GM18520 (cell line): ENCODE measurements at regions not wholly inside any gene's neighbourhood (a gene's known extent, or its start where the extent isn't known, plus 50 kb on each side); places are given as distances from the start of the nearest gene placed in this dataset.
"Not testable (repeated sequence)": the region's sequence is repeated elsewhere in the genome, so short reads cannot be mapped to it uniquely, and the experiment has no call there.

Source experiments
- ATAC-seq: cut with Tn5 transposase; IDR thresholded peaks from one replicate; pipeline ENCODE4 v1.9.1; 2021; ENCODE audit not compliant: unreplicated experiment

DNA sequence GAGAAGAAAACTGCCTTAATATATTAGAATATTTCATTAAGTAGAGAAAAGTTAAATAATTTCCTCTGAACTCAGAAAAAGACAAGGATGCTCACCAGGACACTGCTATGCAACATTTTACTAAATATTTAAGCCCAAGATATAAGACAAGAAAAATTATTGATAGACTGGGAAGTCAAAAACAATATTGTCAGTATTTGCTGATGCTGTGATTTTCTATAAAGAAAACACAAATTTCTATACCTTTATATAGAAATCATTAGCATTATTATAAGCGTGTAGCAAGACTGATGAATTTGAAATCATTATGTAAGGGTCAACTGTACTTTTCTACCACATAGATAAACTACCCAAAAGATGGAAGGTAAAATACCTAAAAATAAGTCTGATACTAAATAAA is 451.0 kb downstream of the RNF144A start:
- no peak for ATAC-seq

DNA sequence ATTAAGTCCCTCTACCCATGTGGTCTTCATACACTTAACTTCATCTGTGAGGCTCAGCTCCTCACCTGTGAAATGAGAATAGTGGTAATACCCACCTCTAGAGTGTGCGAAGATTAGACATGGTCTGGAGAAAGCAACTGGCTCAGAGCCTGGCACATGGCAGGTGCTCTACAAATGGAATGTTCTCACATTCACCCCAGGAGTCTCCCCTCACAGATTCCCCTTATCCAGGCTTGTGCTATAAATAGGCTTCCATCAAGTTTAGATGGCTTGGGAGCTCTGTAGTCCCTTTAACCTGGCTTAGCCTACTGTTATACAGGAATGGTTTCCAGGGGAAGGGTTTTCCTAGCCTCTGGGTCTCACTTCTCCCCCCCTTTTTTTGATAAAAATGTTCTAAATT is 455.9 kb downstream of the RNF144A start:
- no peak for ATAC-seq

DNA sequence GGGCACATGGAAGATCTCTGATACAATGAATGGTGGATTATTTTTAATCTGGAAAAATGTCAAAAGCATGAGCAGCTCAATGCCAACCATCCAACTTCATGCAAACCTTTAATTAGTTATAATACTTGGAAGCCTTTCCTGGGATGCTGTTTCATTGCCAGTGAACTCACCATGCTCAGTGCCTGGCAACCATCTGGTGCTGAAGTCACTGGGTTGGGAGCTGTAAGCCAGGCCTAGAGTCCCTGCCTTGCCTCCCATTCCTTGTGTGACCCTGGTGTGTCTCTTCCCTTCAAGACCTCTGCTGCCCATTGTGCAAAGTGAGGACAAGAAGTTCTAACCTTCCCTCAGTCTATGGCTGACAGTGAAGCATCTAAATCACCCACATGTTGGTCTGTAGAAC is 458.7 kb downstream of the RNF144A start:
- ATAC-seq: no peak

DNA sequence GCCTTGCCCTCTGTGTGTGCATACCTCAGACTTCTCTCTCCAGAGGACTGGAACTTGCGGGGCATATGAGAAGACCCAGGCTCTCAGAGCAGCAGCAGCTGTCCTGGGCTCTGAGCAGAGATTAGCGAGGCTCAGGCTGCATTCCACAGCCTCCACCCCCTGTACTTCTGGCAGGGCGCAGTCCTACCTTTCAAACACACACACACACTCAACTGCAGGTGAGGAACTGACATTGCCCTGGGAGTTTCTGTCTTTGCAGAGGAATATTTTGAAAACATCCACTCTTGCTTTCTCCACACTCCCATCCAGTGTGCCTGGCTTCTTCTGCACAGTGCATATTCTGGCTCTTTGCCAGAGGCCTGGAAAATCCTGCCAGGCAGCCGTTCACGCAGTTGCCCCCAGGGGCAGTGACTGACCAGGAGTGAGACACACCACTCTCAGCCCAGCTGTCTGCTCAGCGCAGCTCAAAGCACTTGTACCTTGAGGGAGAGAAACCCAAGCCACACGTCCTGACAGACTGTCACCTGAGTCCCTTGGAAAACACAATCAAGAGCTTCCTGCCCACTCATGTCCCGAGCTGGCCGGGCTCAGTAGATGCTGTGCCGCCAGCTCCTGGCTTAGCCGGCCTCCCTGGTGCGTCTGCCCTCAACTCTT is 460.8 kb downstream of the RNF144A start:
- no peak for ATAC-seq

DNA sequence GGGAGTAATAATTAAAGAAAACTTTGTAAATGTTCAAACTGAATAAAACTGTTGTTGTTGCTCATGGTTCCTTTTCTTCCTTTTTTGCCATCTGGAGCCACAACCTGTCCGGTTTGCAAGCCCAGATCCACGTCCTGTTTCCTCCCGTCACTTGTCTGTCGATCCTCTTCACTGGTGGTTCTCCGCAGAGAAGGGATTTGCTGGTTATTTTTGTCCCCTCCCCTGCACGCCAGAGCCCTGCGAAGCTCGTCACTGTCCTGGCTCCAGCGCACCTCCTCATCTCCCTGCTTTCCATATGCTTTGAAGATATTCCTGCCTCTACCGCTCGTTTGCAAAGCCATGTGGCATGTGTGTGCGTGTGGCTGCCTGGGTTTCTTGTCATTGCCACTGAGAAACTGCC is 461.4 kb downstream of the RNF144A start:
- ATAC-seq: no peak

DNA sequence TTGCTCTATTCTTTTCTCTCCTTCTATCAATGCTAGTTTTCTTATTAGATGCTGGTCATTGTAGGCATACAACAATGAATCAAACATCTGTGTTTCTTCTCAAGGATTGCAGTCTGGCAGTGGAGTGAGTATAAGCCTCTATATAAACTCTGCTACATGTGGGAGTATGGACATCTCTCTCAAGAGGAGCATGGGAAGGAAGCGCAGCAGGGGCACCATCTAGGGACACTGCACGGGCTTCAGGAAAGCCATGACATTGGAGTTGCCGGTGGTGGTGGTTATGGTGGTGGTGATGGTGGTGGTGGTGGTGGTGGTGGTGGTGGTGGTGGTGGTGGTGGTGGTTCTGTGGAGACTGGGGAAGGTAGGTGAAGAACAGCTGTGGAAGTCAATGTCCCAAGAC is 462.6 kb downstream of the RNF144A start:
- ATAC-seq: no peak

DNA sequence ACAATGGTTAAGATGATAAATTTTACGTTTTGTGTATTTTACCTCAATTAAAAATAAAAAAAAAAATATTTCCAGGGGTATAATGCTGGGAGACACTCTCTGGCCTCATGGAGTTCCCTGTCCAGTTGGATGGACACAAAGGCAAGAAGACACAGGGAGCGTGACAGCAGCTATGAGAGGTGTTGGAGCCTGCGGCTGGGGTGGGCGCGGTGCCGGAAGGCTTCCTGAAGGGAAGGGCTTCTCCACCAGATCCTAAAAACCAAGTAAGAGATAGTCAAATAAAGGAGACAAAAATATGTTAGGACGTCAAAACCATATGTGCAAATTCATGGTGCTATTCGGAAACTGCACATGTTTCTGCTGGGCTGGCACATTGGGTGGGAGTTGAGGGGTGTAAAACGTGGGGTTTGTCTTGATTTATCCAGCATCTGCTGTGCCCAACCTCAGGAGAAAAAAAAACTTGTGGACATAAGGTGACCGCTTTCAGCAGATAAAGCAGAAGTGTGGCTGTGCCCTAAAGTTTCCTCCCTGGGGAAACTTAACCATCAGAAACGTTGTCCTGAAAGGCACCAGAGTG is 467.6 kb downstream of the RNF144A start:
- ATAC-seq: no peak

DNA sequence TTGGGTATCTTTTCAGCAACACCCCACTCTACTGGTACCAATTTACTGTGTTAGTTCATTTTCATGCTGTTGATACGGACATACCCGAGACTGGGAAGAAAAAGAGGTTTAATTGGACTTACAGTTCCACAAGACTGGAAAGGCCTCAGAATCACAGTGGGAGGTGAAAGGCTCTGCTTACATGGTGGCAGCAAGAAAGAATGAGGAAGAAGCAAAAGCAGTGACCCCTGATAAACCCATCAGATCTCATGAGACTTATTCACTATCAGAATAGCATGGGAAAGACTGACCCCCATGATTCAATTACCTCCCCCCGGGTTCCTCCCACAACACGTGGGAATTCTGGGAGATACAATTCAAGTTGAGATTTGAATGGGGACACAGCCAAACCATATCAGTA is 473.1 kb downstream of the RNF144A start:
- not testable (repeated sequence) for ATAC-seq

DNA sequence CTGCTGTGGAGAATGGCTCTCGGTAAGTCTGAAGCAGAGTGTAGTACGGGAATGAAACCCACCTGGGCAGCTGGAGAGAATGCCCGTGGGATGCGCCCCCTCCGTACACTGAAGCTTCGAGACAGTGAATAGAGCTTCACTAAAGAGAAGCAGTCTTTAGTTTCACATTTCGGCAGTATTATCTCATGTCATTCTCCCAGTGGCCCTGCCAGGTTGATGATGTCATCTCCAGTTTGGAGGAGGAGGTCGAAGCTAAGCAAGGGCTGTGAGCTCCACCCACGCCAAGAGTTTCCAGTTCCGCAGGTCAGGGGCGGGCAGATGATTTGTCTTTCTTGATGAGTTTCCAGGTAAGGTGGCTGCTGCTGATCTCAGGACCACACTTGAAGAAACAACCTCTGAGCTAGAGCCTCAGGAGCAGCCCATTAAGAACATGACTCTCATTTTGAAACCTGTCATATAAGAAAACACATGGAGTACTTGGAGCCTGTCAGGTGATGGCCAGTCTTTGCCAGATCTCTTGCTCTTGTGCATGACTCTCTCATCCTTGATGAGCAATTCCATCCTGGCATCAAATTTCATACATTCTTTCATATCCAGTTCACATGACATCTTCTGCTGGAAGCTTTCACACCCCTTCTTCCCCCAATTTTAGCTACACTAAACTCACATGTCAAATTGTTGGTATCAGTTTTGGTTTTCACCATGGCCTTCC is 475.0 kb downstream of the RNF144A start:
- ATAC-seq: no peak

DNA sequence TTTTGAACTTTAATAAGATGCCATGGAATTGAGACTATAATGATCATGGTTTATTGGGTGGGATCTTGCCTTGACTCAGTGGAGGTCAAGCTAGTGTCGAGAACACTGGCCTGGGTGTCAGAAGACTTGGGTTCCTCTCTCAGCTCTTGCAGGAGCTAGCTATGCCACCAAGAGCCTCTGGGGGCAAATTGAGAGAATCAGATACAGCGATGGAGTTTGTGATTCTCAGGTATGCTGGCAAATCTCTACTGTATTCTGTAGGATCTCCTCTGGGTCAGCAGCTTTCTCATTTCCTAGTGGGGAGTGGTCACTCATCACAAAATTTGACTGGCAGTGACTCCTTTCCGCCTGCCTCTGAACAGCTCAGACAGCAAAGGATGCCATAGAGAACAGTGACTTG is 477.0 kb downstream of the RNF144A start:
- no peak for ATAC-seq

DNA sequence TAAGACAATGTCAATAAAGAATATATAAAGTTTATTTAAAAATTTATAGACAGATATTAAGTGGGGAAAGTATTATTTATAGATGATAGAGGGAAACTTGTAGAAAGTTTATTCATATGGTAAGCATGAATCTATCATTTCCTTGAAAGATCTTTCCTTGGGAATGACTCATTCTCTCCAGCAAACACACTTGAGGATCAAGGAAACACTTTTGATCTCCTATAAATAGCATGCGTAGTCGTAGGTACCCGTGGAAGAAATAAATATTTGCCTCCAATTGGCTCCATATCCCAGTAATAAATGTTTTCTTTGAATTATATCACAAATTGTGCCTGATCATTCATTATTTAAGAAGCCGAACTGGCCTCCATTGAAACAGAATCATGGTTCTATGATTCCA is 483.4 kb downstream of the RNF144A start:
- no peak for ATAC-seq

DNA sequence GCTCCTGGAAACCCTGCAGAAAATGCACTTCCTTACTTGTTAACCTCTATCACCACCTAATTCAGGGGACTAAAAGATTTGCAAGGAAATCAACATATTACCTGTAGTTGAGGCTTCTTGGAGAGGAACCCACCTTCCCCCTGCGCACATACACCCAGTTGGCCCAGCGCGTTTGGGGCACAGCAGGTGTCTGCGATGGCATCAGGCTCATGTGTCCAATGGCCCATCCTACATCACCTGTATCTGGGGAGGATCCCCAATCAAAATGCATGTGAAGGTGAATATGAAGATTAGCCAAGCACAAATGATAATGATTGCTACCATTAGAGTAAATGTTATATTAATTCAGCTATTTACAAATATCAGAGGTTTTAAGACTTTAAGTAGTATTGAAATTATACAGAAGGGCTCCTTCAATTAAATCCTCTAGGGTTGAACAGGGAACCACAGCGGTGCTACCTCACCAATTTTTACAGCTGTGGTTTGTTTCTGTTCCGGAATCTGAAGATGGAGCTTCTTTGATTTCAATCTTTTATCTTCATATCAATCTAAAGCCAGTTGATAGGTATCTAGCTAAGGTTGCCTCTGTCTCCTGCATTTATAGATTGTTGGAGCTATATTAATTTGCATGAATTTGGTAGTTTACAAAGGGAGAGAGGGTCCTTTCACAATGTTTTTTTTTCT is 486.0 kb downstream of the RNF144A start:
- no peak for ATAC-seq

DNA sequence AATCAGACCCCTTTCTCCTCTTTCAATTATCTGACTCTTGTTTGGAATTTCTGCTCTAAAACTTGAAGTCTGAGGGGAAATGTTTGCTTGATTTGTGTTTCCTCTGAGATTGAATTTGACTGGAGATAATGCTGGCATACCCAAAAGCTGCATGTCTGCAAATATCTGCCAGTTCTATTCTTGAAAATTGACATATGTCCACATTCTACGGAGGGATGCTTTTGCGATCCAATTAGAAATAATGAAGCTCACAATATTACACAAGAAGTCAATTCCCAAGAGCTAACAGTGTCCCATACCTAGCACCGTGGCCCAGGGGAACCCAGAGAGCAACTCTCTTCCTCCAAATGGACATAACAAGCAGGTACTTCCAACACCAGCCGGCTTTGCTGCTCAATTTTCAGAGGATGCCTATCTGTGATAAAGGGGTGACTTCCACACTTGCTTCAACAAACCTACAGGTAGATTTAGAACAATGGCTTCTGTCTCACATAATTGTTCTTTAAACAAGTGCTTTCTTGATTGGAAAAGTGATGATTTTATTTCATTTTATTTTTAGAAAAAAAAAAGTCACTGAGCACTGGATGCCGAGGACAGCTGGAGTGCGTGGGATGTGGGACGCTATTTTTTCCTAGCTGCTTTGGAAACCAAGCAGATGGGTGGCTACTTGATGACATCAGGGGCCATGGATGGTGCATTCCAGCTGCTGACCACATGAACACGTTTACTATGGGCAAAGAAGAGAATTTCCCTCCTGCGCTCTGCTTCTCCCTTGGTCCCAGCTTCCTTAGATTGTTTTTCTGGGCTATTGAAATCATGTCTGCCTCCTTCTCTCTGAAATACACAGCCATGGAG is 488.9 kb downstream of the RNF144A start:
- ATAC-seq: no peak

DNA sequence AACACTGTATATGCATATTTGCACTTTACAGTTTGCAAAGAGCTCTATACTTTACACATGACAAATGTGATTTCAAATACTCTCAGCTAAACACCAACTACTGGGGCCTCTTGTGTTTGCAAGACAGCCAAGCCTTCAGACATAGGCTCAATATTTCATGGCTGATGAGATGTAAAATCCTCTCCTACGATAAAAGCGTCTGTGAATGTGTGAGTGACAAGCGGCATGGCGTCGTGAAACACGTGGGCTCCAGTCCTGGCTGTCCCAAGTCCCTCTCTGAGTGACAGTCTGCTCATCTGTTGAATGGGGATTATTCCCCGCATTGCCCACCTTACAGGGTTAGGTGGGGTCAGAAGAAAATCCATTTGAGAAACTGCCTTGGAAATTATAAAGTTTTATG is 489.8 kb downstream of the RNF144A start:
- ATAC-seq: no peak

DNA sequence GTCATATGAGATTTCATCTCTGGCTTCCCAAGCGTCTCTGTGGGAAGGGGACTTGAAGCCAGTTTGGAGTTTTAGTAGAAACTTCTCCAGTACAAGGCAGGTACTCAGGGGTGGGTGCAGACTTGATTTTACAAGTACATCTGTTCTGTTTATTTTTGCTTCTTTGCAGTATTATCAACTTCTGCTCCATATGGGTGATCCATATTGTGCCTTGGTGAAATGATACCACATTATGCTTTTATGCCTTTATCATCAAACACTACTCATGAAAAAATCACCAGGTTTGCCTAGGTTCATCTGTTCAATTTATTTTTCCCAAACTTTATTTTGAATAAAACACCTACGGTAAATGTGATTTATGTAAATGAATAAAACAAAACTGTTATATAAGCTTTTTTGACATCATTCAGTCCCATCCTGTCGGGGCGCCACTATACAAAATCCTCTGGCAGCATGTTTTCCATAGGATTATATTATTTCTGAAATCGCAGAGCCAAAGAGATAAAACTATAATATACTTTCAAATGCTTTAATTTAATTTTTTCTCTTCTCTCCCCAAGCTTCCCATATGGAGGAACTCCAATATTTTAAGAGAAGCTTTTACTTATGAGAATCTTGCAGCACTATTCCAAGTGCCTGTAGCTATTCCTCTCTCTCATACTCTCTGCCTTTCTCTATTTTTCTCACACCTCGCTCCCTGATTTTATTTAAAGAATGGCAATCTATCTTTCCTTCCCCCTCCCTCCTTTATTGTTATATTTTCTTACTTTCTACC is 490.9 kb downstream of the RNF144A start:
- no peak for ATAC-seq

DNA sequence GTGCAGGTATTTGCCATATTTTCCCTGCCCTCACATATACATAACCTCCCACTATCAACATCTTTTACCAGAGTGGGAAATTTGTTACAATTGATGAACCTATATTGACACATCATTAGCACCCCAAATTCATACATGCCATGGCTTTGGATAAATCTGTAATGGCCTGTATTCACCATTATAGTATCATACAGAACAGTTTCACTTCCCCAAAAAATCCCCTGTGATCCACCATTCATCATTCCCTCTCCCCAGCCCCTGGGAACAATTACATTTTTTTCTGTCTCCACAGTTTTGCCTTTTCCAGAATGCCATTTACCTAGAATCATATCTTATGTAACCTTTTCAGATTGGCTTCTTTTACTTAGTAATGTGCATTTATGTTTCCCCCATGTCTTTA is 494.5 kb downstream of the RNF144A start:
- ATAC-seq: no peak

DNA sequence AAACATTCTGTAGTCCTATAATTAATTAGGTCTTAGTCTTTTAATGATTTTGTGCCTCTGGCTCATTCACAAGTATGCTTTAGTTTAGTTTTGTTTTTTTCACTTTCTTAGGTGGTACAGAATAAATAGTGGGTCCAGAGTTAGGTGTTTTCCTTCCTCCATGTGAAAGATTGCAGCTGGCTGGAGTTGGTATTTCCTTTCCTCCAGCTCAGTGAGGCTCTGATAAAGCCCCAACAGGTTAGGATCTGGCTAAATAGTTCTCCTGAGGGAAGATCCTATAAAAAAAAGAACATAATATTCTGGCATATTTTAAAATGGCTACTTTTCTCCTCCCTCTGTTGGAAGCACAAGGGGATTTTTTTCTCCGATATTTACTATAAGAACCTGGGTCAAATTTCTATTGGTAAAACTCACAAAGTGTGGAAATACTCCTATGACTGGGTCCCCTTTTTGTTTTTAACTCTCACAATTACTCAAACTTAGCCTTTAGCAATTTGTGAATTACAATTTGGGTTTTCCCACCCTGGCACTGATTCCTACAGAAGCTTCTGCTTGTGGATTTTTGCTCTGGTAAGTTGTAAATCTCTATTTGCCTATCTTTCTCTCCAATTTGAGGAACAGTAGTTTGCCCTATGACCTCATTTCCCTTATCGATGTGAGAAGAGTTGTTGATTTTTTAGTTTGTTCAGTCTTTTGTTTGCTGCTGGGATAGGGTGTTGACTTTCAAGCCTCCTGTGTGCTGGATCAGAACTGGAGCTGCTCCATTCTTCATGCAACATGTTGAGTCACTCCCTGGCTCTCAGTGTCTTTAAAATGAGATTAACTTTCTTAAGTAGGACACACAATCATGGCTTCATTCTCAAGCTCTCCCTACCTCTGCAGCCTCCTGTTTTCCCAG is 500.9 kb downstream of the RNF144A start:
- no peak for ATAC-seq

DNA sequence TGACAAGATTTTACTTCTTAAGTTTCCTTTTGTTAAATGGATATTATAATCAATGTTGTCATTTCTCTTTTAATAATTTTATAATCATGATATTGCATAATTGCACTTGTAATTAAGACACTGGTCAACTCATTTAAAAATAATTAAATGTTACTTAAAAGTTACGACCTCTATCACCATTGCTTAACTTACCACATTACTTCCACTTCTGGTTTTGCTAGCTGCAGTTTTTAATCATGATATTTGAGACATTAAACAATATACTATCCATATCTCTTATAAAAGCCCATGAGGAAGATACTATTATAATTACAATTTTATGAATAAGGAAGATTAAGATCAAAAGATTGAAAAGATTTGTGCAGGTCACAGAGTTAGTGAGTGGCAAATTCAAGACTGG is 502.0 kb downstream of the RNF144A start:
- no peak for ATAC-seq

DNA sequence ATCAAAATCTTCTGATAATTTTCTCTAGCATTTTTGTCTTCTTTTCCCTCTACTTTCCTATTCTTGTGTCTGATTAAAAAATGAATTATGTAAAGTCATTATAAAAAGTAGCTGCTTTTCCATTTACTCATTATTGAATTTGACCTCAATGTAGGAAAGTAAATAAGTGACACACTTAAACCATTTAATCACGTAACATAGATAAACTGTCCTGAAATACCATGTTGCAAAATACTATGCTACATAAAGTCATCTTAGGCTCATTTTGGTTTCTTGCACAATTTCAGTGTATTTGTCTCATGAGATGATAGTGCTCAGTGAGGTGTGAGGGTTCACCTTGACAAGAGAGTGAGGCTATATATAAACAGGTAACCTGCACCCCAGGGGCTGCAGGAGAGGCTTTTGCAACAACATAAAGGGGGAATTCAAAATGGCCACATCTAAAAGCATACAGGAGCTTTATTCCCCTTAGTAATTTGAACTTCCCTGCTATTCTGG is 502.7 kb downstream of the RNF144A start:
- no peak for ATAC-seq
